ENCODE measurements at regions not wholly inside any gene's neighbourhood (a gene's known extent, or its start where the extent isn't known, plus 50 kb on each side); places are given as distances from the start of the nearest gene placed in this dataset.

- DNase-seq, result no peak
- Histone ChIP-seq H3K9me3 (peaks cover 0 to 7% (median 0%) of the 10 kb centered on the region in 12 donors), H3K4me1 (no peaks in the 10 kb centered on the region), H3K27ac (no peak overlapping the region), H3K36me3 (no peaks in the 10 kb centered on the region), H3K27me3 (no peaks in the 10 kb centered on the region), H3K4me3 (no peak overlapping the region)
- intact Hi-C loops (cut with DNase I), result no loop called here
- 68 to 76% (median 75%) methylated on average over 3 of the region's 3 CpGs for WGBS, 4 donors
- no peak for ATAC-seq
- TF ChIP-seq POLR2A (IDR thresholded peaks at IDR 0.05) (no peak), CTCF (IDR thresholded peaks at IDR 0.05) (no peak)
Measured at GRCh38 chr13:107466326-107467099, 748.8 kb downstream of the LIG4 start.

GRCh38 chr13:107462501-107462900 is 752.8 kb downstream of the LIG4 start:
- ATAC-seq (no peak), DNase-seq (no peak)
- H3K4me1 ChIP-seq, result no peaks in the 10 kb centered on the region
- H3K27ac ChIP-seq, result no peak overlapping the region
- peaks cover 0 to 2% (median 0%) of the 10 kb centered on the region in 12 donors for H3K9me3 ChIP-seq
- intact Hi-C loops (cut with DNase I), result no loop called here
- no peak for TF ChIP-seq CTCF (IDR thresholded peaks at IDR 0.05)
- no peak for TF ChIP-seq POLR2A (IDR thresholded peaks at IDR 0.05)
- no peaks in the 10 kb centered on the region for H3K27me3 ChIP-seq
- H3K36me3 ChIP-seq, result no peaks in the 10 kb centered on the region
- H3K4me3 ChIP-seq, result no peak overlapping the region
- WGBS, 4 donors, result 75 to 100% (median 77%) methylated on average over 2 of the region's 2 CpGs

- H3K27ac ChIP-seq, result no peak overlapping the region
Measured at GRCh38 chr13:107461751-107462150, 753.6 kb downstream of the LIG4 start.

GRCh38 chr13:107459430-107459829 is 755.9 kb downstream of the LIG4 start:
- TF ChIP-seq CTCF (IDR thresholded peaks at IDR 0.05), result no peak
- TF ChIP-seq POLR2A (IDR thresholded peaks at IDR 0.05), result no peak
- intact Hi-C loops (cut with DNase I), result no loop called here

More at GRCh38 chr13:107461751-107462150, 753.6 kb downstream of the LIG4 start:
- intact Hi-C loops (cut with DNase I), result no loop called here
- DNase-seq, result no peak
- H3K4me3 ChIP-seq, result no peak overlapping the region
- H3K4me1 ChIP-seq, result no peaks in the 10 kb centered on the region
- no peak for TF ChIP-seq CTCF (IDR thresholded peaks at IDR 0.05)
- 60 to 78% (median 62%) methylated on average over 1 of the region's 1 CpG for WGBS, 4 donors
- H3K36me3 ChIP-seq, result no peaks in the 10 kb centered on the region
- H3K27me3 ChIP-seq, result no peaks in the 10 kb centered on the region
- H3K9me3 ChIP-seq, result no peaks in the 10 kb centered on the region
- no peak for ATAC-seq

More at GRCh38 chr13:107459430-107459829, 755.9 kb downstream of the LIG4 start:
- Histone ChIP-seq H3K4me1 (no peaks in the 10 kb centered on the region), H3K36me3 (no peaks in the 10 kb centered on the region), H3K27me3 (no peaks in the 10 kb centered on the region), H3K4me3 (no peak overlapping the region), H3K9me3 (peaks cover 0 to 2% (median 0%) of the 10 kb centered on the region in 12 donors), H3K27ac (no peak overlapping the region)
- ATAC-seq, result no peak
- DNase-seq, result no peak
- 77 to 88% (median 82%) methylated on average over 3 of the region's 3 CpGs for WGBS, 4 donors
